H9 (cell line): ENCODE measurements at regions not wholly inside any gene's neighbourhood (a gene's known extent, or its start where the extent isn't known, plus 50 kb on each side); places are given as distances from the start of the nearest gene placed in this dataset.

Experiments
- DNase-seq: peaks from one replicate; pipeline ENCODE4 v3.0.0-alpha.2; 2017
- H2AFZ ChIP-seq: one replicate; pipeline ENCODE4 v1.6.1; 2013; ENCODE audit warnings: mild to moderate bottlenecking, low read length, control low read depth, moderate library complexity
- H2AK5ac ChIP-seq: 2 replicates; pipeline ENCODE4 v1.6.1; 2013; ENCODE audit warnings: low read length, control low read depth, mixed read lengths; ENCODE audit not compliant: insufficient read length
- H2BK120ac ChIP-seq: one replicate; pipeline ENCODE4 v1.6.1; 2013; ENCODE audit warnings: low read depth, mild to moderate bottlenecking, low read length, control low read depth, inconsistent platforms; ENCODE audit not compliant: poor library complexity, severe bottlenecking
- H2BK12ac ChIP-seq: 2 replicates; pipeline ENCODE4 v1.6.1; 2013; ENCODE audit warnings: low read length, control low read depth, mixed read lengths, low read depth; ENCODE audit not compliant: insufficient read length
- H2BK15ac ChIP-seq: 2 replicates; pipeline ENCODE4 v1.6.1; 2013; ENCODE audit warnings: low read depth, low read length, control low read depth
- H2BK20ac ChIP-seq: one replicate; pipeline ENCODE4 v1.6.1; 2013; ENCODE audit warnings: low read depth, mild to moderate bottlenecking, low read length, control low read depth, inconsistent platforms; ENCODE audit not compliant: poor library complexity, severe bottlenecking
- H2BK5ac ChIP-seq: 2 replicates; pipeline ENCODE4 v1.6.1; 2013; ENCODE audit warnings: low read length, control low read depth, mixed read lengths; ENCODE audit not compliant: insufficient read length
- H3K14ac ChIP-seq: 2 replicates; pipeline ENCODE4 v1.6.1; 2013; ENCODE audit warnings: low read length, control low read depth; ENCODE audit not compliant: insufficient read depth
- H3K18ac ChIP-seq: 2 replicates; pipeline ENCODE4 v1.6.1; 2013; ENCODE audit warnings: low read depth, mild to moderate bottlenecking, mixed read lengths, low read length, control low read depth; ENCODE audit not compliant: insufficient read length
- H3K23ac ChIP-seq: 2 replicates; pipeline ENCODE4 v1.6.1; 2013; ENCODE audit warnings: low read length, control low read depth, mixed read lengths, low read depth; ENCODE audit not compliant: insufficient read length
- H3K23me2 ChIP-seq: 2 replicates; pipeline ENCODE4 v1.6.1; 2013; ENCODE audit warnings: low read depth, mild to moderate bottlenecking, mixed read lengths, low read length, control low read depth; ENCODE audit not compliant: insufficient read length, poor library complexity, severe bottlenecking
- H3K27ac ChIP-seq: 2 replicates; pipeline ENCODE4 v1.5.1; 2013; ENCODE audit warnings: low read length, control low read depth, mixed read lengths, low read depth; ENCODE audit not compliant: insufficient read length
- H3K27me3 ChIP-seq: 2 replicates; pipeline ENCODE4 v1.6.1; 2013; ENCODE audit warnings: low read length, control low read depth, inconsistent platforms; ENCODE audit not compliant: insufficient read depth
- H3K4ac ChIP-seq: 2 replicates; pipeline ENCODE4 v1.6.1; 2013; ENCODE audit warnings: low read depth, mild to moderate bottlenecking, control low read depth, inconsistent platforms, low read length, moderate library complexity
- H3K4me1 ChIP-seq: 2 replicates; pipeline ENCODE4 v1.6.1; 2013; ENCODE audit warnings: low read length, control low read depth, inconsistent platforms; ENCODE audit not compliant: insufficient read depth
- H3K4me2 ChIP-seq: 2 replicates; pipeline ENCODE4 v1.6.1; 2013; ENCODE audit warnings: low read length, control low read depth, mixed read lengths; ENCODE audit not compliant: insufficient read length, insufficient read depth
- H3K56ac ChIP-seq: 2 replicates; pipeline ENCODE4 v1.6.1; 2013; ENCODE audit warnings: low read depth, mild to moderate bottlenecking, mixed read lengths, low read length, control low read depth; ENCODE audit not compliant: insufficient read length
- H3K79me1 ChIP-seq: 2 replicates; pipeline ENCODE4 v1.6.1; 2013; ENCODE audit warnings: low read depth, mild to moderate bottlenecking, moderate library complexity, low read length, control low read depth, inconsistent platforms; ENCODE audit not compliant: insufficient read depth, poor library complexity, severe bottlenecking
- H3K79me2 ChIP-seq: 2 replicates; pipeline ENCODE4 v1.6.1; 2013; ENCODE audit warnings: low read length, control low read depth, inconsistent platforms; ENCODE audit not compliant: insufficient read depth
- H3K9ac ChIP-seq: 2 replicates; pipeline ENCODE4 v1.6.1; 2013; ENCODE audit warnings: low read length, control low read depth, mixed read lengths; ENCODE audit not compliant: insufficient read length; ENCODE audit errors: extremely low read depth
- H3K9me3 ChIP-seq: one replicate; pipeline ENCODE4 v1.6.1; 2013; ENCODE audit warnings: low read depth, low read length, inconsistent platforms; ENCODE audit not compliant: control insufficient read depth
- H3T11ph ChIP-seq: one replicate; pipeline ENCODE4 v1.6.1; 2013; ENCODE audit warnings: mild to moderate bottlenecking, low read length, control low read depth, inconsistent platforms
- H4K20me1 ChIP-seq: one replicate; pipeline ENCODE4 v1.6.1; 2013; ENCODE audit not compliant: control insufficient read depth, insufficient read length, insufficient read depth
- H4K5ac ChIP-seq: 2 replicates; pipeline ENCODE4 v1.6.1; 2013; ENCODE audit warnings: low read depth, mild to moderate bottlenecking, mixed read lengths, low read length, control low read depth; ENCODE audit not compliant: insufficient read length
- H4K8ac ChIP-seq: replicated peaks from 2 replicates; pipeline ENCODE4 v1.6.1; 2013; ENCODE audit warnings: low read length, control low read depth, mixed read lengths, low read depth; ENCODE audit not compliant: insufficient read length
- H4K91ac ChIP-seq: 2 replicates; pipeline ENCODE4 v1.6.1; 2013; ENCODE audit warnings: low read depth, mild to moderate bottlenecking, moderate library complexity, mixed read lengths, low read length, control low read depth; ENCODE audit not compliant: insufficient read length
- H3K27ac Mint-ChIP-seq, 3 experiments: 2 replicates in 2 of 3; 3 replicates in 1 of 3; pipeline ENCODE4 v1.8.0; 2020 to 2021; ENCODE audit warnings: mixed read lengths in 3 of 3, mild to moderate bottlenecking in 1 of 3, moderate library complexity in 1 of 3
- H3K27me3 Mint-ChIP-seq: 2 replicates; pipeline ENCODE4 v1.8.0; 2021; ENCODE audit warnings: low read depth, mild to moderate bottlenecking, moderate library complexity, mixed read lengths
- H3K36me3 Mint-ChIP-seq, 3 experiments: 2 replicates in 2 of 3; 3 replicates in 1 of 3; pipeline ENCODE4 v1.8.0; 2020 to 2021; ENCODE audit warnings: low read depth in 3 of 3, mixed read lengths in 3 of 3; ENCODE audit not compliant: insufficient read depth in 1 of 3
- H3K4me1 Mint-ChIP-seq, 2 experiments: 2 replicates each; pipeline ENCODE4 v1.8.0; 2020; ENCODE audit warnings: mixed read lengths in 2 of 2
- H3K4me3 Mint-ChIP-seq, 2 experiments: 2 replicates in 1 of 2; 3 replicates in 1 of 2; pipeline ENCODE4 v1.8.0; 2020 to 2021; ENCODE audit warnings: mild to moderate bottlenecking in 2 of 2, mixed read lengths in 2 of 2, moderate library complexity in 1 of 2
- H3K9me3 Mint-ChIP-seq, 2 experiments: 2 replicates in 1 of 2; 3 replicates in 1 of 2; pipeline ENCODE4 v1.8.0; 2020; ENCODE audit warnings: mild to moderate bottlenecking in 2 of 2, mixed read lengths in 2 of 2, moderate library complexity in 1 of 2
- CTCF ChIP-seq: fragments of 200-600 bp; sonication (generic); conservative IDR thresholded peaks from 3 replicates; pipeline ENCODE4 v1.8.0; 2021; ENCODE audit warnings: antibody characterized with exemption, mild to moderate bottlenecking
- WGBS: extraction: QIAGEN DNeasy Blood & Tissue Kit; methylation state at CpG from one replicate; pipeline ENCODE4 v1.1.7; 2013; ENCODE audit warnings: missing lambda C conversion rate, low lambda C conversion rate, mixed read lengths; ENCODE audit not compliant: insufficient read length; ENCODE audit errors: extremely low coverage; 5-methylcytosine and 5-hydroxymethylcytosine counted together

- no peak for DNase-seq
- H2BK120ac ChIP-seq = no peak overlapping the region
- H3K4me1 ChIP-seq = 0 out of 2 replicates have a peak, but pooled peaks cover 3% of the 10 kb centered on the region
- H3K36me3 Mint-ChIP-seq = peaks cover 0 to 15% (median 11%) of the 10 kb centered on the region in 3 experiments; a peak in 5 of 7 replicates
- H4K8ac ChIP-seq = no peak overlapping the region
- H4K91ac ChIP-seq = no peak overlapping the region
- H3K9me3 Mint-ChIP-seq = peaks cover 9 to 10% of the 10 kb centered on the region in 2 experiments; a peak in 4 of 5 replicates
- H4K5ac ChIP-seq = no peak overlapping the region
- H3K79me2 ChIP-seq = no peaks in the 10 kb centered on the region
- no peak overlapping the region for H3T11ph ChIP-seq
- no peaks in the 10 kb centered on the region; the same call in 1 of the 2 replicates for H3K27me3 Mint-ChIP-seq
- H3K56ac ChIP-seq = no peak overlapping the region
- no peak overlapping the region for H2AFZ ChIP-seq
- H3K27ac Mint-ChIP-seq = no peak overlapping the region
- no peak overlapping the region for H2BK12ac ChIP-seq
- H4K20me1 ChIP-seq = no peaks in the 10 kb centered on the region
- H3K4ac ChIP-seq = no peak overlapping the region
- no peaks in the 10 kb centered on the region for H3K23me2 ChIP-seq
- TF ChIP-seq CTCF = no peak
- H2BK20ac ChIP-seq = no peak overlapping the region
- no peak overlapping the region for H3K23ac ChIP-seq
- H2AK5ac ChIP-seq = no peak overlapping the region
- H3K79me1 ChIP-seq = no peaks in the 10 kb centered on the region
- no peaks in the 10 kb centered on the region for H3K27me3 ChIP-seq
- no peak overlapping the region for H3K18ac ChIP-seq
- no peaks in the 10 kb centered on the region for H3K9me3 ChIP-seq
- H3K27ac ChIP-seq = no peak overlapping the region
- no peak overlapping the region for H2BK5ac ChIP-seq
- H3K4me1 Mint-ChIP-seq = peaks cover 12 to 13% of the 10 kb centered on the region in 2 experiments
- no peak overlapping the region for H3K14ac ChIP-seq
- H2BK15ac ChIP-seq = no peak overlapping the region
- H3K4me2 ChIP-seq = no peak overlapping the region
- no peak overlapping the region for H3K9ac ChIP-seq
- no peak overlapping the region for H3K4me3 Mint-ChIP-seq
- no CpG with 5 or more reads among the region's 4 CpGs for WGBS
Measured at GRCh38 chr7:152537639-152538038, 101.8 kb upstream of the KMT2C start.
